HCT116 (cell line): ENCODE measurements at regions not wholly inside any gene's neighbourhood (a gene's known extent, or its start where the extent isn't known, plus 50 kb on each side); places are given as distances from the start of the nearest gene placed in this dataset.

Experiments used
- ATAC-seq: fragments of 200-7000 bp; cut with Tn5 transposase; 2 replicates; pipeline ENCODE4 v1.9.1; 2020; ENCODE audit warnings: mild to moderate bottlenecking, moderate library complexity
- BruUV-seq: library from RNA; stranded (reverse); fragments of 400-500 nt; replicated peaks from 2 replicates; lab custom pipeline; 2021; lab: Mats Ljungman, UMichigan
- CTCF ChIA-PET: fragments of 300-600 bp; sonication (Branson Sonifier 250); formaldehyde crosslinking; loops from one replicate; lab custom pipeline; 2021; ENCODE audit warnings: antibody characterized with exemption; lab: Charles Lee
- POLR2A ChIA-PET: fragments of 300-600, 350-600 bp; sonication (Branson Sonifier 250); formaldehyde crosslinking; loops from one replicate; lab custom pipeline; 2021; ENCODE audit warnings: antibody characterized with exemption; lab: Charles Lee
- RAD21 ChIA-PET, 2 experiments: fragments of 300-600 bp; sonication (Branson Sonifier 250); formaldehyde crosslinking; loops; one replicate each; lab custom pipeline; 2023; ENCODE audit warnings: low total read pairs in 2 of 2; ENCODE audit not compliant: uncharacterized antibody in 2 of 2, unreplicated experiment in 2 of 2, low non-redundant PET in 1 of 2; lab: Charles Lee
- DNase-seq: peaks from one replicate; pipeline ENCODE4 v3.0.0-alpha.2; 2010; ENCODE audit warnings: low read depth, low spot score
- H2AFZ ChIP-seq: fragments of 200-600 bp; shearing (Covaris generic), sonication (generic); 2 replicates; pipeline ENCODE4 v1.6.1; 2017; ENCODE audit warnings: low read depth, mixed run types, mixed read lengths, antibody characterized with exemption, low read length; ENCODE audit not compliant: poor library complexity, severe bottlenecking
- H3K27ac ChIP-seq: 2 replicates; pipeline ENCODE4 v1.5.1; 2012; ENCODE audit warnings: low read depth, low read length
- H3K27me3 ChIP-seq: fragments of 200-600 bp; sonication (generic); 2 replicates; pipeline ENCODE4 v1.6.1; 2016; ENCODE audit warnings: mixed run types, low read length, mixed read lengths; ENCODE audit not compliant: insufficient read depth
- H3K36me3 ChIP-seq, 2 experiments: fragments of 200-500 bp in 1 of 2; fragments of 200-600 bp in 1 of 2; sonication (Bioruptor generic) in 1 of 2; sonication (generic) in 1 of 2; 2 replicates each; pipeline versions ENCODE4 v1.5.1 to v1.6.1; 2014 to 2016; ENCODE audit warnings: low read length in 2 of 2, inconsistent platforms in 1 of 2, mixed read lengths in 1 of 2, mixed run types in 1 of 2; ENCODE audit not compliant: insufficient read depth in 2 of 2, control insufficient read depth in 1 of 2
- H3K4me1 ChIP-seq, 2 experiments: fragments of 200-600 bp in 1 of 2; sonication (generic) in 1 of 2; 2 replicates each; pipeline versions ENCODE4 v1.5.1 to v1.6.1; 2012 to 2017; ENCODE audit warnings: low read length in 2 of 2, inconsistent platforms in 1 of 2, mild to moderate bottlenecking in 1 of 2, mixed read lengths in 1 of 2, mixed run types in 1 of 2, moderate library complexity in 1 of 2; ENCODE audit not compliant: insufficient read depth in 2 of 2, control insufficient read depth in 1 of 2
- H3K4me2 ChIP-seq: fragments of 200-600 bp; sonication (generic); 2 replicates; pipeline ENCODE4 v1.6.1; 2017; ENCODE audit warnings: mixed run types, low read length, mixed read lengths
- H3K4me3 ChIP-seq, 2 experiments: fragments of 200-600 bp in 1 of 2; sonication (generic) in 1 of 2; replicated peaks in 1 of 2; 2 replicates each; pipeline ENCODE4 v1.5.1; 2011 to 2016; ENCODE audit warnings: low read length in 2 of 2, control low read depth in 1 of 2, low read depth in 1 of 2, mild to moderate bottlenecking in 1 of 2, mixed read lengths in 1 of 2, mixed run types in 1 of 2
- H3K79me2 ChIP-seq: fragments of 200-600 bp; sonication (generic); 2 replicates; pipeline ENCODE4 v1.6.1; 2017; ENCODE audit warnings: mild to moderate bottlenecking, mixed run types, low read length, moderate library complexity, mixed read lengths; ENCODE audit not compliant: insufficient read depth
- H3K9ac ChIP-seq: fragments of 200-600 bp; sonication (generic); 2 replicates; pipeline ENCODE4 v1.6.1; 2016; ENCODE audit warnings: low read length, mixed read lengths
- H3K9me2 ChIP-seq: fragments of 200-600 bp; sonication (generic), shearing (Covaris generic); 2 replicates; pipeline ENCODE4 v1.6.1; 2017; ENCODE audit warnings: mixed run types, mild to moderate bottlenecking, moderate library complexity; ENCODE audit not compliant: insufficient read depth
- H3K9me3 ChIP-seq, 2 experiments: fragments of 200-500 bp in 1 of 2; fragments of 200-600 bp in 1 of 2; sonication (Bioruptor generic) in 1 of 2; sonication (generic) in 1 of 2; 2 replicates each; pipeline ENCODE4 v1.6.1; 2014 to 2017; ENCODE audit warnings: low read length in 2 of 2, mixed read lengths in 2 of 2, inconsistent platforms in 1 of 2, low read depth in 1 of 2, mild to moderate bottlenecking in 1 of 2, mixed run types in 1 of 2, moderate library complexity in 1 of 2; ENCODE audit not compliant: control insufficient read depth in 1 of 2, insufficient read depth in 1 of 2
- H4K20me1 ChIP-seq: fragments of 200-600 bp; sonication (generic), shearing (Covaris generic); 2 replicates; pipeline ENCODE4 v1.6.1; 2017; ENCODE audit warnings: mixed run types, mild to moderate bottlenecking, moderate library complexity; ENCODE audit not compliant: insufficient read depth
- ATF3 ChIP-seq: IDR thresholded peaks from 2 replicates; pipeline ENCODE4 v1.6.1; 2012
- CBX3 ChIP-seq: IDR thresholded peaks from 2 replicates; pipeline ENCODE4 v1.6.1; 2012; ENCODE audit warnings: low read depth
- CEBPB ChIP-seq: IDR thresholded peaks from 2 replicates; pipeline ENCODE4 v1.6.1; 2012; ENCODE audit warnings: low read depth
- CTCF ChIP-seq, 3 experiments: fragments of 200-600 bp in 1 of 3; sonication (generic) in 1 of 3; IDR thresholded peaks in 2 of 3; conservative IDR thresholded peaks in 1 of 3; 2 replicates each; pipeline ENCODE4 v1.5.1; 2012 to 2017; ENCODE audit warnings: low read depth in 2 of 3, low read length in 2 of 3, antibody characterized with exemption in 1 of 3, borderline replicate concordance in 1 of 3, control low read depth in 1 of 3, mild to moderate bottlenecking in 1 of 3, mixed read lengths in 1 of 3, mixed run types in 1 of 3, moderate library complexity in 1 of 3; ENCODE audit not compliant: insufficient read depth in 1 of 3
- EGR1 ChIP-seq: IDR thresholded peaks from 2 replicates; pipeline ENCODE4 v1.6.1; 2012; ENCODE audit warnings: low read depth
- ELF1 ChIP-seq: IDR thresholded peaks from 2 replicates; pipeline ENCODE4 v1.6.1; 2012; ENCODE audit warnings: low read depth, borderline replicate concordance
- EZH2 ChIP-seq: fragments of 200-600 bp; sonication (generic); IDR thresholded peaks from 2 replicates; pipeline ENCODE4 v1.6.1; 2017; ENCODE audit warnings: antibody characterized with exemption, mixed run types
- FOSL1 ChIP-seq: IDR thresholded peaks from 2 replicates; pipeline ENCODE4 v1.6.1; 2012; ENCODE audit warnings: low read depth
- JUND ChIP-seq: IDR thresholded peaks from 2 replicates; pipeline ENCODE4 v1.6.1; 2012
- MAX ChIP-seq: IDR thresholded peaks from 2 replicates; pipeline ENCODE4 v1.6.1; 2012
- POLR2AphosphoS5 ChIP-seq: IDR thresholded peaks from 2 replicates; pipeline ENCODE4 v1.6.1; 2011; ENCODE audit warnings: mild to moderate bottlenecking, low read depth, low read length, moderate library complexity
- RAD21 ChIP-seq: IDR thresholded peaks from 2 replicates; pipeline ENCODE4 v1.6.1; 2012; ENCODE audit warnings: low read depth, mild to moderate bottlenecking
- SIN3A ChIP-seq: IDR thresholded peaks from 2 replicates; pipeline ENCODE4 v1.6.1; 2012; ENCODE audit warnings: low read depth
- TCF7L2 ChIP-seq: IDR thresholded peaks from 2 replicates; pipeline ENCODE4 v1.7.0; 2011; ENCODE audit warnings: borderline replicate concordance, inconsistent platforms; ENCODE audit not compliant: insufficient read depth, insufficient read length; ENCODE audit errors: extremely low read depth
- ZBTB33 ChIP-seq: IDR thresholded peaks from 2 replicates; pipeline ENCODE4 v1.6.1; 2011; ENCODE audit warnings: mild to moderate bottlenecking, low read length, moderate library complexity; ENCODE audit not compliant: insufficient replicate concordance; ENCODE audit errors: extremely low read depth
- ZNF274 ChIP-seq: fragments of 200-500 bp; sonication (Bioruptor generic); IDR thresholded peaks from 2 replicates; pipeline ENCODE4 v1.6.1; 2014; ENCODE audit warnings: mild to moderate bottlenecking, low read depth, low read length, inconsistent platforms
- intact Hi-C: fragments of 100-400 bp; cut with micrococcal nuclease; formaldehyde crosslinking; loops from 2 replicates; pipeline ENCODE4 v1.10.0; 2022

GRCh38 chr11:115652094-115652493 lies 147.9 kb upstream of the CADM1 start (continued):
- TF ChIP-seq TCF7L2 (no peak), EGR1 (no peak), MAX (no peak), ELF1 (no peak), CBX3 (no peak), FOSL1 (no peak), SIN3A (no peak), CTCF (IDR thresholded peaks at IDR 0.05 in 2 of 3, conservative IDR thresholded peaks at IDR 0.05 in 1 of 3; ENCODE audit: borderline replicate concordance in 1 of 3, insufficient read depth in 1 of 3, low read depth in 2 of 3, low read length in 2 of 3) (no peak)

GRCh38 chr11:115649461-115649860 lies 145.2 kb upstream of the CADM1 start:
- BruUV-seq: no TSS peak
- DNase-seq (no peak), ATAC-seq (no peak)
- no peak overlapping the region for H3K27ac ChIP-seq
- RAD21 ChIA-PET: no interaction called here
- peaks cover 0 to 15% of the 10 kb centered on the region in 2 experiments; a peak in 1 of 4 replicates for H3K9me3 ChIP-seq
- intact Hi-C loops: no loop called here
- H3K36me3 ChIP-seq: no peaks in the 10 kb centered on the region
- no peak overlapping the region for H2AFZ ChIP-seq
- POLR2A ChIA-PET: no interaction called here
- H3K4me3 ChIP-seq: no peak overlapping the region
- H3K9me2 ChIP-seq: no peaks in the 10 kb centered on the region
- H4K20me1 ChIP-seq: no peaks in the 10 kb centered on the region
- CTCF ChIA-PET: no interaction called here
- H3K79me2 ChIP-seq: no peaks in the 10 kb centered on the region
- TF ChIP-seq ZBTB33 (no peak), JUND (no peak), ELF1 (no peak), POLR2AphosphoS5 (no peak), ZNF274 (no peak), SIN3A (no peak), FOSL1 (no peak), ATF3 (no peak), RAD21 (no peak), CEBPB (no peak), EZH2 (no peak)
- H3K4me2 ChIP-seq: no peak overlapping the region
- no peaks in the 10 kb centered on the region for H3K4me1 ChIP-seq
- no peak overlapping the region for H3K9ac ChIP-seq
- H3K27me3 ChIP-seq: no peaks in the 10 kb centered on the region
